Astrocyte (in vitro differentiated cells and primary cell): ENCODE measurements at regions not wholly inside any gene's neighbourhood (a gene's known extent, or its start where the extent isn't known, plus 50 kb on each side); places are given as distances from the start of the nearest gene placed in this dataset.
A peak's percentile ranks its signal among the peaks of the same experiment; 100 is the strongest.

Experiments used
- DNase-seq: peaks from one replicate; pipeline ENCODE4 v3.0.0-alpha.2; 2010; ENCODE audit warnings: low read depth
- FAIRE-seq: peaks from 2 replicates; lab custom pipeline; 2011; peaks lifted over from hg19 to GRCh38; lab: Jason Lieb, UNC
- H2AFZ ChIP-seq: 2 replicates; pipeline ENCODE4 v1.6.0; 2012; ENCODE audit warnings: low read depth, low read length, inconsistent platforms
- H3K27ac ChIP-seq: 2 replicates; pipeline ENCODE4 v1.5.1; 2011; ENCODE audit warnings: low read depth, low read length, inconsistent platforms
- H3K27me3 ChIP-seq: 2 replicates; pipeline ENCODE4 v1.6.0; 2011; ENCODE audit warnings: low read length, inconsistent platforms; ENCODE audit not compliant: insufficient read depth
- H3K36me3 ChIP-seq: 2 replicates; pipeline ENCODE4 v1.5.1; 2011; ENCODE audit warnings: low read length, inconsistent platforms; ENCODE audit not compliant: insufficient read depth
- H3K4me1 ChIP-seq: 2 replicates; pipeline ENCODE4 v1.5.1; 2011; ENCODE audit warnings: low read length, inconsistent platforms; ENCODE audit not compliant: insufficient read depth
- H3K4me2 ChIP-seq: 2 replicates; pipeline ENCODE4 v1.6.0; 2012; ENCODE audit warnings: low read length, inconsistent platforms
- H3K4me3 ChIP-seq: 2 replicates; pipeline ENCODE4 v1.5.1; 2011; ENCODE audit warnings: low read depth, mild to moderate bottlenecking, low read length, inconsistent platforms; ENCODE audit not compliant: insufficient read depth
- H3K79me2 ChIP-seq: 2 replicates; pipeline ENCODE4 v1.6.0; 2012; ENCODE audit warnings: mild to moderate bottlenecking, low read length, inconsistent platforms; ENCODE audit not compliant: insufficient read depth
- H3K9ac ChIP-seq: 2 replicates; pipeline ENCODE4 v1.6.0; 2012; ENCODE audit warnings: mild to moderate bottlenecking, low read length, inconsistent platforms
- H3K9me3 ChIP-seq: 2 replicates; pipeline ENCODE4 v1.5.1; 2012; ENCODE audit warnings: low read depth, mild to moderate bottlenecking, low read length, inconsistent platforms; ENCODE audit not compliant: insufficient read depth
- H4K20me1 ChIP-seq: 2 replicates; pipeline ENCODE4 v1.6.0; 2012; ENCODE audit warnings: low read length, inconsistent platforms; ENCODE audit not compliant: insufficient read depth
- H3K27ac Mint-ChIP-seq: one replicate; pipeline ENCODE4 v1.8.0; 2021; ENCODE audit warnings: mild to moderate bottlenecking, mixed read lengths; ENCODE audit not compliant: unreplicated experiment
- H3K27me3 Mint-ChIP-seq: one replicate; pipeline ENCODE4 v1.8.0; 2021; ENCODE audit warnings: low read depth, mixed read lengths; ENCODE audit not compliant: unreplicated experiment
- H3K36me3 Mint-ChIP-seq: one replicate; pipeline ENCODE4 v1.8.0; 2021; ENCODE audit warnings: low read depth, mixed read lengths; ENCODE audit not compliant: unreplicated experiment
- H3K4me1 Mint-ChIP-seq: one replicate; pipeline ENCODE4 v1.8.0; 2021; ENCODE audit warnings: low read depth, mixed read lengths; ENCODE audit not compliant: unreplicated experiment
- H3K4me3 Mint-ChIP-seq: one replicate; pipeline ENCODE4 v1.8.0; 2021; ENCODE audit warnings: mild to moderate bottlenecking, moderate library complexity, mixed read lengths; ENCODE audit not compliant: unreplicated experiment
- H3K9me3 Mint-ChIP-seq: one replicate; pipeline ENCODE4 v1.8.0; 2021; ENCODE audit warnings: mild to moderate bottlenecking, mixed read lengths; ENCODE audit not compliant: unreplicated experiment
- CTCF ChIP-seq: IDR thresholded peaks from 2 replicates; pipeline ENCODE4 v1.5.1; 2011; ENCODE audit warnings: low read depth, mild to moderate bottlenecking, inconsistent platforms, low read length, moderate library complexity; ENCODE audit not compliant: insufficient read depth
- EZH2 ChIP-seq: IDR thresholded peaks from 2 replicates; pipeline ENCODE4 v1.6.1; 2012; ENCODE audit warnings: mild to moderate bottlenecking, low read length, inconsistent platforms; ENCODE audit not compliant: insufficient read depth

- H3K9me3 Mint-ChIP-seq = peaks cover 19% of the 10 kb centered on the region
- Histone ChIP-seq H3K4me2 (no peak overlapping the region), H2AFZ (no peak overlapping the region), H3K9me3 (peaks cover 9% of the 10 kb centered on the region), H3K36me3 (no peaks in the 10 kb centered on the region), H3K27me3 (no peaks in the 10 kb centered on the region), H3K27ac (no peak overlapping the region), H3K4me3 (no peak overlapping the region), H4K20me1 (no peaks in the 10 kb centered on the region), H3K9ac (no peak overlapping the region), H3K79me2 (no peaks in the 10 kb centered on the region), H3K4me1 (no peaks in the 10 kb centered on the region)
- DNase-seq (no peak), FAIRE-seq (no peak)
- no peak overlapping the region for H3K27ac Mint-ChIP-seq
- H3K27me3 Mint-ChIP-seq = peaks cover 15% of the 10 kb centered on the region
- peak; percentile 56 for TF ChIP-seq CTCF
- TF ChIP-seq EZH2 = no peak
- H3K4me1 Mint-ChIP-seq = no peaks in the 10 kb centered on the region
- H3K4me3 Mint-ChIP-seq = no peak overlapping the region
- peaks cover 2% of the 10 kb centered on the region for H3K36me3 Mint-ChIP-seq
Observed at GRCh38 chr12:125402874-125403789, 337.9 kb downstream of the AACS start.

- peaks cover 14% of the 10 kb centered on the region for H3K9me3 Mint-ChIP-seq
- H3K27ac Mint-ChIP-seq = no peak overlapping the region
Observed at GRCh38 chr12:125403843-125404242, 338.6 kb downstream of the AACS start.

More at GRCh38 chr12:125403843-125404242, 338.6 kb downstream of the AACS start:
- H2AFZ ChIP-seq = no peak overlapping the region
- no peaks in the 10 kb centered on the region for H3K4me1 ChIP-seq
- no peak overlapping the region for H3K4me2 ChIP-seq
- peaks cover 15% of the 10 kb centered on the region for H3K27me3 Mint-ChIP-seq
- H3K4me3 Mint-ChIP-seq = no peak overlapping the region
- H3K9me3 ChIP-seq = peaks cover 5% of the 10 kb centered on the region
- no peak overlapping the region for H3K27ac ChIP-seq
- H3K27me3 ChIP-seq = no peaks in the 10 kb centered on the region
- H3K4me1 Mint-ChIP-seq = no peaks in the 10 kb centered on the region
- H3K79me2 ChIP-seq = no peaks in the 10 kb centered on the region
- TF ChIP-seq CTCF (no peak), EZH2 (no peak)
- DNase-seq (no peak), FAIRE-seq (no peak)
- H3K9ac ChIP-seq = no peak overlapping the region
- peaks cover 2% of the 10 kb centered on the region for H3K36me3 Mint-ChIP-seq
- H3K36me3 ChIP-seq = no peaks in the 10 kb centered on the region
- H4K20me1 ChIP-seq = no peaks in the 10 kb centered on the region
- H3K4me3 ChIP-seq = no peak overlapping the region
